ENCODE measurements at regions not wholly inside any gene's neighbourhood (a gene's known extent, or its start where the extent isn't known, plus 50 kb on each side); places are given as distances from the start of the nearest gene placed in this dataset.

DNA sequence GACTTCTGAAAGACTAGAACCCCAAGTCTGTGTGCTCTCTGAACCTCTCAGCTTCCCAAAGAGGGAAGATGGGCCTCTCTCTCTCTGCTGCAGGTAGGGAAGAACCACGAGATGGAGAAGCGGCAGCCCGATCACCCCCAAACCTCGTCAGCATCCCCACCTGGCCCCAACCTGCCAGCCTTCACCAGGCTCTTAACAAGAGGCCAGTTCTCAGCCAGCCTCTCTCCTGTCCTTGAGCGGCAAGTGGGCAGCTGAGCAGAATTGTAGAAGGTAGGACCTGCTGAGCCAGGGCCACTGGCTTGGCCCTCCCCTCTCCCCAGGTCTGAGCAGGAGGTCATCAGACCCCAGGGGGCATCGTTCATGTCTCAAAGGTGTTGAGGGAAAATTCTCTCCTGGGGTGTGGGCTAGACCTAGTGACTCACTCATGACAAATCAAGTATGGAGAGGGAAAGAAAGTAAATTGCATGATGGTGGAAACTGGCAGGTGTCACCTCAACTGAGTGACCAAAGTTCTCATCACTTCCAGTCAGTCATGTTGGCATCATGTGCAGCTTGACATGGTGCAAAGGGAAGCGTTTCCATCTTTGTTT is 92.0 kb upstream of the GPR26 start:
- peaks cover 0 to 6% (median 0%) of the 10 kb centered on the region in 3 donors for H3K4me1 ChIP-seq
- DNase-seq, result no peak
- H3K27ac ChIP-seq, result no peak overlapping the region
- 52% methylated on average over 4 to 6 of the region's 7 CpGs for WGBS, 2 donors
- TF ChIP-seq, protein P1, sequence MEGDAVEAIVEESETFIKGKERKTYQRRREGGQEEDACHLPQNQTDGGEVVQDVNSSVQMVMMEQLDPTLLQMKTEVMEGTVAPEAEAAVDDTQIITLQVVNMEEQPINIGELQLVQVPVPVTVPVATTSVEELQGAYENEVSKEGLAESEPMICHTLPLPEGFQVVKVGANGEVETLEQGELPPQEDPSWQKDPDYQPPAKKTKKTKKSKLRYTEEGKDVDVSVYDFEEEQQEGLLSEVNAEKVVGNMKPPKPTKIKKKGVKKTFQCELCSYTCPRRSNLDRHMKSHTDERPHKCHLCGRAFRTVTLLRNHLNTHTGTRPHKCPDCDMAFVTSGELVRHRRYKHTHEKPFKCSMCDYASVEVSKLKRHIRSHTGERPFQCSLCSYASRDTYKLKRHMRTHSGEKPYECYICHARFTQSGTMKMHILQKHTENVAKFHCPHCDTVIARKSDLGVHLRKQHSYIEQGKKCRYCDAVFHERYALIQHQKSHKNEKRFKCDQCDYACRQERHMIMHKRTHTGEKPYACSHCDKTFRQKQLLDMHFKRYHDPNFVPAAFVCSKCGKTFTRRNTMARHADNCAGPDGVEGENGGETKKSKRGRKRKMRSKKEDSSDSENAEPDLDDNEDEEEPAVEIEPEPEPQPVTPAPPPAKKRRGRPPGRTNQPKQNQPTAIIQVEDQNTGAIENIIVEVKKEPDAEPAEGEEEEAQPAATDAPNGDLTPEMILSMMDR (IDR thresholded peaks at IDR 0.05), result no peak
- no peak for TF ChIP-seq POLR2A (IDR thresholded peaks at IDR 0.05)
- H3K27me3 ChIP-seq, result peaks cover 0 to 90% (median 2%) of the 10 kb centered on the region in 4 donors
- H3K9me3 ChIP-seq, result no peaks in the 10 kb centered on the region
- intact Hi-C loops (cut with DNase I), result no loop called here
- H3K4me3 ChIP-seq, result no peak overlapping the region
- H3K36me3 ChIP-seq, result no peaks in the 10 kb centered on the region

DNA sequence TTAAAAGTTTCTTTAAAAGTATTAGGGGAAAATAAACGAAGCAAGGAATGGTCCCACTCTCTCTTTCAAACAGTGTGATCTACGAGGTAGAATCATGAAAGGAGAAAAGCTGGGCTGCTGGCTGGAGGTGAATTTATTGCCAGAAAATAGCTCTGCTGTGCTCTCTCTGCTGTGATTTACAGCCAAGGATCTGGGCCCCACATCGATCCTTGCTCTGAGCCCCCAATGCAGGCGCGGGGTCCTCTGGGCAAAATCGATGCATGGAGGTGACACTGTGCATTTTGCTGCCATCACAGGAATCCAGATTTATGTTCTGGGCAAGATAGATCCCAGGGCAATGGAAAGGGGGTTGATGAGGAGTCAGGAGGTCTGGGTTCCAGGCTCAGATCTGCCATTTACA is 91.0 kb upstream of the GPR26 start:
- no peaks in the 10 kb centered on the region for H3K36me3 ChIP-seq
- TF ChIP-seq, protein P1 (IDR thresholded peaks at IDR 0.05), result no peak
- TF ChIP-seq POLR2A (IDR thresholded peaks at IDR 0.05), result no peak
- DNase-seq, result no peak
- intact Hi-C loops (cut with DNase I), result no loop called here
- peaks cover 0 to 88% (median 2%) of the 10 kb centered on the region in 4 donors for H3K27me3 ChIP-seq
- no peaks in the 10 kb centered on the region for H3K9me3 ChIP-seq
- H3K4me1 ChIP-seq, result peaks cover 0 to 6% (median 0%) of the 10 kb centered on the region in 3 donors
- no peak overlapping the region for H3K27ac ChIP-seq
- no peak overlapping the region for H3K4me3 ChIP-seq
- WGBS, 2 donors, result 66 to 69% methylated on average over 3 to 6 of the region's 6 CpGs

DNA sequence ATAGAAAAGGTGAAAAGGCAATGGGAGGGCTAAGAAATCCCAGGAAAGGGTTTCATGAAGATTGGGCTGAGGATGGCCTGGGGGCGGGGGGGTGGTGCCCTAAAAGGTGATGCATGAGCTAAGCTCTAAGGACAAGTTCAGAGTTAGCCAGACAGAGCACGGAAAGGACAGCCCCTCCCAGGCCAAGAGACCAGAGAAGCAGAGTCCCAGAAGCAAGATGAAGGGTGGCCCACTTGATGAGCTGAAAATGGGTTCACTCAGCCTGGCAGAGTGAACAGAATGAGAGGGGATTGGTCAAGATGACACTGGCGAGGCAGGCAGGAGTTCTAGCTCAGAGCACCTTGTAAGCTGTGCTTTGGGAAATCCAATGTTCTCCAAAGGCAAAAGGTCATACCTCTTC is 89.4 kb upstream of the GPR26 start:
- Histone ChIP-seq H3K4me3 (no peak overlapping the region), H3K9me3 (no peaks in the 10 kb centered on the region), H3K27ac (no peak overlapping the region), H3K27me3 (peaks cover 0 to 88% (median 1%) of the 10 kb centered on the region in 4 donors), H3K4me1 (peaks cover 0 to 6% (median 0%) of the 10 kb centered on the region in 3 donors), H3K36me3 (no peaks in the 10 kb centered on the region)
- WGBS, 2 donors, result 55 to 70% methylated on average over 3 of the region's 3 CpGs
- intact Hi-C loops (cut with DNase I), result no loop called here
- DNase-seq, result no peak
- TF ChIP-seq, protein P1 (IDR thresholded peaks at IDR 0.05), result no peak
- TF ChIP-seq POLR2A (IDR thresholded peaks at IDR 0.05), result no peak

DNA sequence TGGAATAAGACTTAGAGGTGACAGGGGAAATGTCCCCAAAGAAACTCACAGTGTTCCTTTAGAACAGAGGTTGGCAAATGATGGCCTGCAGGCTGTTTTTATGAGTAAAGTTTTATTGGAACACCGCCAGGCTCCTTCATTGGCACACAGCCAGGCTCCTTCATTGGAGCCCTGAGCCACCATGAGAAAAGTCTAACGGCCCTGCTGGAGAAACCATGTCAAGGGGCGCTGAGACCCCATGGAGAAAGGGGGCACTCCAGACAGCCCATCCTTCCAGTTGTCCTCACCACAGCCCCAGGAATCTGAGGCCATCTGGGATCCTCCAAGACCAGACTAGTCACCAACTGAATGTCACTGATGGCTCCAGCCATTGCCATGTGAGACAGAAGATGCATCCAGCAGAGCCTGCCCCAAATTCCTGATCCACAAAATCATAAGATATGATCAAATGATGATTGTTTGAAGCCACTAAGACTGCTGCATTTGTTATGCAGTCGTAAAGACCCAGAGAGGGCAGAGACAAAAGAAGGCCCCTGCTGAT is 88.2 kb upstream of the GPR26 start:
- Histone ChIP-seq H3K27me3 (peaks cover 0 to 90% (median 0%) of the 10 kb centered on the region in 4 donors), H3K36me3 (no peaks in the 10 kb centered on the region), H3K27ac (no peak overlapping the region), H3K9me3 (no peaks in the 10 kb centered on the region), H3K4me3 (no peak overlapping the region), H3K4me1 (peaks cover 0 to 7% (median 0%) of the 10 kb centered on the region in 3 donors)
- no peak for DNase-seq
- TF ChIP-seq, protein P1 (IDR thresholded peaks at IDR 0.05), result no peak
- TF ChIP-seq POLR2A (IDR thresholded peaks at IDR 0.05), result no peak
- intact Hi-C loops (cut with DNase I), result no loop called here
- WGBS, 2 donors, result 53 to 56% methylated on average over 3 to 4 of the region's 4 CpGs

DNA sequence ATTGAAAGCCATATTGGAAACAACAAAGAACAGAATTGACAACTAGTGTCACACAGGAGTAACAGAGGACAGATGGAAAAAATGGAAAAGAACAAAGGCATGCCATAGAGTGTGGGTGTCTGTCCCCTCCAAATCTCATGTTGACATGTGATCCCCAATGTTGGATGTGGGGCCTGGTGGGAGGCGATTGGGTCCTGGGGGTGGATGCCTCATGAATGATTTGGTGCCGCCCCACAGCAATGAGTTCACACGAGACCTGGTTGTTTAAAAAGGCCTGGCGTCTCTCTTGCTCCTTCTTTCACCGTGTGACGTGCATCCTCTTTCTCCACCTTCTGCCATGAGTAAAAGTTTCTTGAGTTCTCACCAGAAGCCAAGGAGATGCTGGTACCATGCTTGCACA is 87.4 kb upstream of the GPR26 start:
- intact Hi-C loops (cut with DNase I), result no loop called here
- TF ChIP-seq POLR2A (IDR thresholded peaks at IDR 0.05), result no peak
- TF ChIP-seq, protein P1 (IDR thresholded peaks at IDR 0.05), result no peak

More for the DNA sequence above, 87.4 kb upstream of the GPR26 start:
- H3K27me3 ChIP-seq, result peaks cover 0 to 90% (median 0%) of the 10 kb centered on the region in 4 donors
- no peak overlapping the region for H3K4me3 ChIP-seq
- 78 to 81% methylated on average over 6 of the region's 6 CpGs for WGBS, 2 donors
- H3K36me3 ChIP-seq, result no peaks in the 10 kb centered on the region
- H3K4me1 ChIP-seq, result peaks cover 0 to 11% (median 0%) of the 10 kb centered on the region in 3 donors
- no peak for DNase-seq
- no peaks in the 10 kb centered on the region for H3K9me3 ChIP-seq
- no peak overlapping the region for H3K27ac ChIP-seq

Data from esophagus squamous epithelium (tissue), 5 donors.